Mucosa of descending colon (tissue), 3 donors: ENCODE measurements at regions not wholly inside any gene's neighbourhood (a gene's known extent, or its start where the extent isn't known, plus 50 kb on each side); places are given as distances from the start of the nearest gene placed in this dataset.

Experiments used
- ATAC-seq: fragments of 200-7000 bp; cut with Tn5 transposase; one replicate; pipeline ENCODE4 v1.9.1; 2020; ENCODE audit warnings: mild to moderate bottlenecking, moderate library complexity
- DNase-seq, 3 donors: peaks; one replicate each; pipeline ENCODE4 v3.0.0-alpha.2; 2020
- H3K36me3 ChIP-seq: fragments of 200-600 bp; one replicate; pipeline ENCODE4 v1.8.0; 2021; ENCODE audit warnings: low read depth, mild to moderate bottlenecking
- H3K4me1 ChIP-seq: fragments of 200-600 bp; one replicate; pipeline ENCODE4 v1.8.0; 2021; ENCODE audit warnings: low read depth, mild to moderate bottlenecking
- H3K4me3 ChIP-seq: fragments of 200-600 bp; one replicate; pipeline ENCODE4 v1.8.0; 2021; ENCODE audit warnings: mild to moderate bottlenecking
- H3K9me3 ChIP-seq: fragments of 200-600 bp; one replicate; pipeline ENCODE4 v1.8.0; 2021; ENCODE audit warnings: mild to moderate bottlenecking
- intact Hi-C, 2 donors: fragments of 100-400 bp; cut with DNase I in 1 of 2; cut with micrococcal nuclease in 1 of 2; formaldehyde crosslinking; loops; one replicate each; pipeline versions ENCODE4 v1.11.0 to v1.11.1; 2022; cut with DNase I, micrococcal nuclease
- TF ChIP-seq, protein P1 (sequence below): fragments of 200-600 bp; IDR thresholded peaks from one replicate; pipeline ENCODE4 v1.8.0; 2022; ENCODE audit warnings: antibody characterized with exemption, mild to moderate bottlenecking
- donor health status: DM: no; HTN: no; CAD: no; lungs with moderate emphysema.
- donor health status: DM: no; HTN: no; CAD: no.
- donor health status: DM: no; HTN: yes; CAD: no.

DNA sequence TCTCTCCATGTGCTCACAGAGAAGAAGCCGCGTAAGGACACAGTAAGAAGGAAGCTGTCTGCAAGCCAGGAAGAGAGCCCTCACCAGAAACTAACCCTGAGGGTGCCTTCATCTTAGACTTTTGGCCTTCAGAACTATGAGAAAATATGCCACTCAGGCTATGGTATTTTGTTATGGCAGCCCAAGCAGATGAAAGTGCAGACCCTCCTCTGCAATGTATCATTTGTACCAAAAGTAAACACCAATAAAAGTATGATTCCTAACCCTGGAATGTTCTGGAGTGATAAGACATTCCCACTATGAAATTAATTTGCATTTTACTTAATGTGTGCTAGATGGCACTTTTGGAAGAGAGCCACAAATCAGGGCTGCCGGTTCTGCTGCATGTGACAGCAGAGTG is 594.3 kb downstream of the UTRN start:
- no peak for DNase-seq
- H3K9me3 ChIP-seq: no peaks in the 10 kb centered on the region
- TF ChIP-seq, protein P1, sequence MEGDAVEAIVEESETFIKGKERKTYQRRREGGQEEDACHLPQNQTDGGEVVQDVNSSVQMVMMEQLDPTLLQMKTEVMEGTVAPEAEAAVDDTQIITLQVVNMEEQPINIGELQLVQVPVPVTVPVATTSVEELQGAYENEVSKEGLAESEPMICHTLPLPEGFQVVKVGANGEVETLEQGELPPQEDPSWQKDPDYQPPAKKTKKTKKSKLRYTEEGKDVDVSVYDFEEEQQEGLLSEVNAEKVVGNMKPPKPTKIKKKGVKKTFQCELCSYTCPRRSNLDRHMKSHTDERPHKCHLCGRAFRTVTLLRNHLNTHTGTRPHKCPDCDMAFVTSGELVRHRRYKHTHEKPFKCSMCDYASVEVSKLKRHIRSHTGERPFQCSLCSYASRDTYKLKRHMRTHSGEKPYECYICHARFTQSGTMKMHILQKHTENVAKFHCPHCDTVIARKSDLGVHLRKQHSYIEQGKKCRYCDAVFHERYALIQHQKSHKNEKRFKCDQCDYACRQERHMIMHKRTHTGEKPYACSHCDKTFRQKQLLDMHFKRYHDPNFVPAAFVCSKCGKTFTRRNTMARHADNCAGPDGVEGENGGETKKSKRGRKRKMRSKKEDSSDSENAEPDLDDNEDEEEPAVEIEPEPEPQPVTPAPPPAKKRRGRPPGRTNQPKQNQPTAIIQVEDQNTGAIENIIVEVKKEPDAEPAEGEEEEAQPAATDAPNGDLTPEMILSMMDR: no peak
- no peaks in the 10 kb centered on the region for H3K36me3 ChIP-seq
- no peaks in the 10 kb centered on the region for H3K4me1 ChIP-seq
- intact Hi-C loops: no loop called here
- no peak overlapping the region for H3K4me3 ChIP-seq
- ATAC-seq: no peak

- no peaks in the 10 kb centered on the region for H3K4me1 ChIP-seq
- DNase-seq (no peak), ATAC-seq (no peak)
- no peaks in the 10 kb centered on the region for H3K36me3 ChIP-seq
- TF ChIP-seq, protein P1: no peak
- intact Hi-C loops: no loop called here
- H3K4me3 ChIP-seq: no peak overlapping the region
- H3K9me3 ChIP-seq: no peaks in the 10 kb centered on the region
These were observed 597.3 kb downstream of the UTRN start for GRCh38 chr6:144882425-144882824.

DNA sequence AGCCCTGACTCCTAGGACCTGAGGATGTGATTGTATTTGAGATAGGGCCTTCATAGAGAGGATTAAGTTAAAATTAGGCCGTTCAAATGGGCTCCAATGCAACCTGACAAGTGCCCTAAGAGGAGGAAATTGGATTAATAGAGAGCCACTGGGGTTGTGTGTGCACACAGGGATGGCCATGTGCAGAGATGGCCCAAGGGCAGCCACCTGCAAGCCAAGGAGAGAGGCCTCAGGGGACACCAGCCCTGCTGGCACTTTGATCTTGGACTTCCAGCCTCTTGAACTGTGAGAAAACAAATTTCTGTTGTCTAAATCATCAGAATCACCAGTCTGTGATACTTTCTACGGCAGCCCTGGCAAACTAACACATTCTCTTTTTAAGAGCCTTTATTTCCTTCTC is 598.8 kb downstream of the UTRN start:
- DNase-seq (no peak), ATAC-seq (no peak)
- intact Hi-C loops: no loop called here
- H3K9me3 ChIP-seq: no peaks in the 10 kb centered on the region
- TF ChIP-seq, protein P1: no peak
- no peaks in the 10 kb centered on the region for H3K4me1 ChIP-seq
- H3K36me3 ChIP-seq: no peaks in the 10 kb centered on the region
- H3K4me3 ChIP-seq: no peak overlapping the region

DNA sequence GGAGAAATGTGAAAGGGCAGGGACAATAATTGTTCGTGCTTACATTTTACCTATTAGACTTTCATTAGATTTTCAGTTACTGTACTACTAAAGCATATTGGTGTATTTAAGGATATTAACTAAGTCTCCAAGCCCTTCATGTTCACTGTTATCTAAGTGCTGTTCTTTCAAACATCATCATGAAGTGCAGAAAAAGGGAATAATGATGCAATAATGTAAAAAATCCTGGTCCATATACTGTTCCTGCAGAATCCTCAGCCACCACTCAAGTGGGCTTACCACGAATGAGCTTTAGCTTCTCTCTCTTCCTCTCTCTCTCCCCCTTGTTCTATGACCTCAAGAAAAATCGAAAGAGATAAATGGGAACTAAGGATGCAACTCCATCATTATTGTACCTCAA is 600.7 kb downstream of the UTRN start:
- Histone ChIP-seq H3K4me3 (no peak overlapping the region), H3K9me3 (no peaks in the 10 kb centered on the region), H3K4me1 (no peaks in the 10 kb centered on the region), H3K36me3 (no peaks in the 10 kb centered on the region)
- TF ChIP-seq, protein P1: no peak
- intact Hi-C loops: no loop called here
- DNase-seq: no peak
- ATAC-seq: no peak

- Histone ChIP-seq H3K4me1 (no peaks in the 10 kb centered on the region), H3K36me3 (no peaks in the 10 kb centered on the region), H3K4me3 (no peak overlapping the region), H3K9me3 (no peaks in the 10 kb centered on the region)
- TF ChIP-seq, protein P1: no peak
- no peak for ATAC-seq
- intact Hi-C loops: no loop called here
- no peak for DNase-seq
These were observed 601.5 kb downstream of the UTRN start for GRCh38 chr6:144886682-144887081.

DNA sequence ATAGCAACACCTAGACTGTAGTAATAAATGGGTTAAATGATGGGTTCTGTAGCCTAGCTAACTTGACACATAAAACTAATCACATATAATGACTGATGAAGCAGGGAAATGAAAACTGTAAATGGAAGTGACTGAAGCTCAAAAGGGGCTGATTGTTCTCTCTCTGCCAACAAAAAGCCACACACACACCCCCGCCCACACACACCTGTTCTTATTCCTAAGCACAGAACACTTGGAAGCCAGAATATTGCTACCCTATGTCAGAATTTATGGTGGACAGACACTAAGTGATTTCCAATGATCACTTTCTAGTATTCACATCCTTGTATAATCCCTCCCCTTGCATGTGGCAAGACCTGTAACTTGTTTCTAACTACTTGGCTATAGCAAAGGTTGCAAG is 603.5 kb downstream of the UTRN start:
- H3K9me3 ChIP-seq: no peaks in the 10 kb centered on the region
- TF ChIP-seq, protein P1: no peak
- intact Hi-C loops: no loop called here
- no peaks in the 10 kb centered on the region for H3K4me1 ChIP-seq
- no peak overlapping the region for H3K4me3 ChIP-seq
- no peaks in the 10 kb centered on the region for H3K36me3 ChIP-seq
- ATAC-seq: no peak
- DNase-seq: no peak
